GM12878 (cell line): ENCODE measurements at regions not wholly inside any gene's neighbourhood (a gene's known extent, or its start where the extent isn't known, plus 50 kb on each side); places are given as distances from the start of the nearest gene placed in this dataset.
A peak's percentile ranks its signal among the peaks of the same experiment; 100 is the strongest.

Experiments used
- ATAC-seq: fragments of 200-7000 bp; cut with Tn5 transposase; 3 replicates; pipeline ENCODE4 v1.9.1; 2020; ENCODE audit warnings: mild to moderate bottlenecking, moderate library complexity
- BruUV-seq: library from RNA; stranded (reverse); fragments of 400-500 nt; replicated peaks from 2 replicates; lab custom pipeline; 2021; lab: Mats Ljungman, UMichigan
- CTCF ChIA-PET: fragments of 300-600 bp; sonication (Branson Sonifier 250); formaldehyde crosslinking; extraction: SDS; loops from one replicate; lab custom pipeline; 2021; ENCODE audit warnings: inconsistent platforms; lab: Yijun Ruan, JAX
- POLR2A ChIA-PET: fragments of 350-600 bp; formaldehyde crosslinking; extraction: SDS; loops from one replicate; lab custom pipeline; 2021; ENCODE audit warnings: inconsistent platforms; lab: Charles Lee
- RAD21 ChIA-PET: fragments of 300-600 bp; sonication (Branson Sonifier 250); formaldehyde crosslinking; loops from one replicate; lab custom pipeline; 2023; ENCODE audit warnings: antibody characterized with exemption; ENCODE audit not compliant: unreplicated experiment; lab: Charles Lee
- SMC1A ChIA-PET: fragments of 300-600 bp; sonication (Branson Sonifier 250); formaldehyde crosslinking; loops from one replicate; lab custom pipeline; 2023; ENCODE audit not compliant: unreplicated experiment, uncharacterized antibody; lab: Charles Lee
- DNase-seq: peaks from one replicate; pipeline ENCODE4 v3.0.0-alpha.2; 2011; ENCODE audit warnings: low read depth, low spot score
- FAIRE-seq: peaks from 3 replicates; lab custom pipeline; 2011; peaks lifted over from hg19 to GRCh38; lab: Jason Lieb, UNC
- H2AFZ ChIP-seq: 2 replicates; pipeline ENCODE4 v1.6.0; 2011; ENCODE audit warnings: low read depth, low read length, control low read depth; ENCODE audit not compliant: control insufficient read depth
- H3K27ac ChIP-seq: 2 replicates; pipeline ENCODE4 v1.5.1; 2011; ENCODE audit warnings: control low read depth; ENCODE audit not compliant: control insufficient read depth, insufficient read depth
- H3K27me3 ChIP-seq, 2 experiments: replicated peaks in 1 of 2; 2 replicates each; pipeline versions ENCODE4 v1.6.0 to v1.6.1; 2011; ENCODE audit warnings: low read length in 1 of 2; ENCODE audit not compliant: control insufficient read depth in 2 of 2, insufficient read depth in 2 of 2
- H3K36me3 ChIP-seq, 2 experiments: 2 replicates each; pipeline ENCODE4 v1.5.1; 2011; ENCODE audit warnings: low read length in 1 of 2; ENCODE audit not compliant: control insufficient read depth in 2 of 2, insufficient read depth in 2 of 2
- H3K4me1 ChIP-seq: 2 replicates; pipeline ENCODE4 v1.6.1; 2011; ENCODE audit warnings: mild to moderate bottlenecking, low read length, moderate library complexity, mixed read lengths; ENCODE audit not compliant: control insufficient read depth, insufficient read depth
- H3K4me2 ChIP-seq: 2 replicates; pipeline ENCODE4 v1.6.0; 2011; ENCODE audit warnings: control low read depth; ENCODE audit not compliant: control insufficient read depth, insufficient read depth
- H3K4me3 ChIP-seq: fragments of 200-600 bp; sonication (generic); 2 replicates; pipeline ENCODE4 v1.5.1; 2016
- H3K79me2 ChIP-seq: 2 replicates; pipeline ENCODE4 v1.6.0; 2011; ENCODE audit warnings: low read length; ENCODE audit not compliant: control insufficient read depth, insufficient read depth
- H3K9ac ChIP-seq: 2 replicates; pipeline ENCODE4 v1.8.0; 2011; ENCODE audit warnings: low read length, control low read depth, mixed read lengths; ENCODE audit not compliant: control insufficient read depth, insufficient read depth
- H3K9me3 ChIP-seq: replicated peaks from 3 replicates; pipeline ENCODE4 v1.5.1; 2011; ENCODE audit warnings: mild to moderate bottlenecking, low read length; ENCODE audit not compliant: control insufficient read depth, insufficient read depth
- H4K20me1 ChIP-seq: 2 replicates; pipeline ENCODE4 v1.6.0; 2011; ENCODE audit not compliant: control insufficient read depth, insufficient read depth
- BCL3 ChIP-seq: IDR thresholded peaks from 2 replicates; pipeline ENCODE4 v1.6.1; 2011; ENCODE audit warnings: borderline replicate concordance, low read depth, mild to moderate bottlenecking, moderate library complexity, low read length; ENCODE audit not compliant: insufficient read depth, poor library complexity, severe bottlenecking
- BHLHE40 ChIP-seq, 2 experiments: fragments of 450-650 bp in 1 of 2; IDR thresholded peaks; 2 replicates each; pipeline ENCODE4 v1.6.1; 2011 to 2017; ENCODE audit warnings: low read depth in 2 of 2, borderline replicate concordance in 1 of 2, improper control_type of control experiment in 1 of 2, low read length in 1 of 2, mild to moderate bottlenecking in 1 of 2
- CREB1 ChIP-seq: IDR thresholded peaks from 2 replicates; pipeline ENCODE4 v1.6.1; 2012; ENCODE audit warnings: low read depth, mild to moderate bottlenecking, inconsistent platforms
- IKZF2 ChIP-seq, 2 experiments: fragments of 450-650 bp; IDR thresholded peaks; 2 replicates each; pipeline ENCODE4 v1.6.1; 2017; ENCODE audit warnings: mild to moderate bottlenecking in 2 of 2, moderate library complexity in 2 of 2
- JUNB ChIP-seq: IDR thresholded peaks from 2 replicates; pipeline ENCODE4 v1.6.1; 2016; ENCODE audit warnings: antibody characterized with exemption, mild to moderate bottlenecking
- MEF2B ChIP-seq: fragments of 450-650 bp; IDR thresholded peaks from 2 replicates; pipeline ENCODE4 v1.6.1; 2018; ENCODE audit warnings: mild to moderate bottlenecking, moderate library complexity; ENCODE audit not compliant: partially characterized antibody, poor library complexity, severe bottlenecking
- MTA2 ChIP-seq: fragments of 450-650 bp; IDR thresholded peaks from 2 replicates; pipeline ENCODE4 v1.6.1; 2016; ENCODE audit warnings: low read depth, mild to moderate bottlenecking, moderate library complexity
- RUNX3 ChIP-seq: IDR thresholded peaks from 2 replicates; pipeline ENCODE4 v1.6.1; 2012; ENCODE audit warnings: low read length, inconsistent platforms
- SP1 ChIP-seq: IDR thresholded peaks from one replicate; pipeline ENCODE4 v1.6.1; 2011; ENCODE audit warnings: low read depth, low read length
- WGBS: methylation state at CpG from one replicate; pipeline ENCODE4 v1.1.6; 2016; ENCODE audit warnings: low lambda C conversion rate; ENCODE audit not compliant: insufficient replicate concordance, insufficient coverage; ENCODE audit errors: missing lambda C conversion rate; 5-methylcytosine and 5-hydroxymethylcytosine counted together
- in situ Hi-C: fragments of 300-500 bp; cut with MboI; formaldehyde crosslinking; loops from 9 replicates; pipeline ENCODE4 v1.14.3; 2018; ENCODE audit warnings: mixed read lengths
- intact Hi-C: fragments of 100-400 bp; cut with micrococcal nuclease; formaldehyde crosslinking; loops from one replicate; pipeline ENCODE4 v1.14.2; 2022; ENCODE audit not compliant: unreplicated experiment

- no peak overlapping the region for H3K4me3 ChIP-seq
- intact Hi-C loops (no loop called here), in situ Hi-C loops (no loop called here)
- no peaks in the 10 kb centered on the region for H3K27me3 ChIP-seq
- no peaks in the 10 kb centered on the region for H3K79me2 ChIP-seq
- RAD21 ChIA-PET: no interaction called here
- no peak overlapping the region for H3K27ac ChIP-seq
- CTCF ChIA-PET: interaction anchor here (0.6 kb wide), 1 partner anchor 34 kb away, joined by 3 read pairs; no protein-coding TSS in a partner anchor
- no peaks in the 10 kb centered on the region for H3K36me3 ChIP-seq
- ATAC-seq (peak; percentile 69), FAIRE-seq (no peak), DNase-seq (no peak)
- H2AFZ ChIP-seq: no peak overlapping the region
- H3K4me2 ChIP-seq: no peak overlapping the region
- H3K9me3 ChIP-seq: no peaks in the 10 kb centered on the region
- POLR2A ChIA-PET: no interaction called here
- H4K20me1 ChIP-seq: no peaks in the 10 kb centered on the region
- no peaks in the 10 kb centered on the region for H3K4me1 ChIP-seq
- 23% methylated on average over 2 of the region's 2 CpGs for WGBS
- SMC1A ChIA-PET: no interaction called here
- no TSS peak for BruUV-seq
- TF ChIP-seq SP1 (no peak), MTA2 (peak; percentile 49; the same call in 1 of the 2 replicates), RUNX3 (no peak), BHLHE40 (IDR thresholded peaks at IDR 0.05; ENCODE audit: borderline replicate concordance in 1 of 2, low read depth in 2 of 2, low read length in 1 of 2) (peak; percentile 13 to 62; a peak in 1 of 4 replicates), IKZF2 (IDR thresholded peaks at IDR 0.05) (no peak), CREB1 (no peak), JUNB (no peak), BCL3 (no peak), MEF2B (peak; percentile 53)
- H3K9ac ChIP-seq: no peak overlapping the region
Measured at GRCh38 chr6:50285735-50286134, 236.0 kb upstream of the DEFB112 start.
